HL-60 (cell line): ENCODE measurements at regions not wholly inside any gene's neighbourhood (a gene's known extent, or its start where the extent isn't known, plus 50 kb on each side); places are given as distances from the start of the nearest gene placed in this dataset.

Source experiments
- DNase-seq, 2 experiments: peaks; one replicate each; pipeline ENCODE4 v3.0.0-alpha.2; 2010 to 2020; ENCODE audit warnings: low read depth in 1 of 2, low spot score in 1 of 2
- H3K27ac ChIP-seq: fragments of 250-450 bp; sonication (Bioruptor Pico); replicated peaks from 2 replicates; pipeline ENCODE4 v1.5.1; 2020; ENCODE audit warnings: mild to moderate bottlenecking, moderate library complexity
- H3K27me3 ChIP-seq: fragments of 250-450 bp; sonication (Bioruptor Pico); 2 replicates; pipeline ENCODE4 v1.5.1; 2021; ENCODE audit warnings: mild to moderate bottlenecking, moderate library complexity; ENCODE audit not compliant: insufficient read depth, poor library complexity, severe bottlenecking
- H3K4me3 ChIP-seq: replicated peaks from 2 replicates; pipeline ENCODE4 v1.5.1; 2011; ENCODE audit warnings: mild to moderate bottlenecking, control low read depth, low read length; ENCODE audit not compliant: insufficient read depth
- CTCF ChIP-seq: IDR thresholded peaks from one replicate; pipeline ENCODE4 v1.5.1; 2011; ENCODE audit warnings: low read length, control low read depth, inconsistent platforms; ENCODE audit not compliant: insufficient read depth
- GABPA ChIP-seq: IDR thresholded peaks from 2 replicates; pipeline ENCODE4 v1.6.1; 2012; ENCODE audit warnings: low read depth
- POLR2AphosphoS5 ChIP-seq: IDR thresholded peaks from 2 replicates; pipeline ENCODE4 v1.6.1; 2012; ENCODE audit warnings: low read depth
- REST ChIP-seq: IDR thresholded peaks from 2 replicates; pipeline ENCODE4 v1.6.1; 2012; ENCODE audit warnings: low read depth; ENCODE audit not compliant: insufficient replicate concordance
- SPI1 ChIP-seq: IDR thresholded peaks from 2 replicates; pipeline ENCODE4 v1.6.1; 2012; ENCODE audit warnings: low read depth, mild to moderate bottlenecking, borderline replicate concordance

- no peak overlapping the region for H3K27ac ChIP-seq
- no peak overlapping the region for H3K4me3 ChIP-seq
- no peak for DNase-seq
- TF ChIP-seq POLR2AphosphoS5: no peak
- no peak for TF ChIP-seq GABPA
- no peak for TF ChIP-seq CTCF
- TF ChIP-seq SPI1: no peak
- no peak for TF ChIP-seq REST
- no peaks in the 10 kb centered on the region for H3K27me3 ChIP-seq
Measured at GRCh38 chr1:238107322-238107721, 216.6 kb upstream of the ZP4 start.

DNA sequence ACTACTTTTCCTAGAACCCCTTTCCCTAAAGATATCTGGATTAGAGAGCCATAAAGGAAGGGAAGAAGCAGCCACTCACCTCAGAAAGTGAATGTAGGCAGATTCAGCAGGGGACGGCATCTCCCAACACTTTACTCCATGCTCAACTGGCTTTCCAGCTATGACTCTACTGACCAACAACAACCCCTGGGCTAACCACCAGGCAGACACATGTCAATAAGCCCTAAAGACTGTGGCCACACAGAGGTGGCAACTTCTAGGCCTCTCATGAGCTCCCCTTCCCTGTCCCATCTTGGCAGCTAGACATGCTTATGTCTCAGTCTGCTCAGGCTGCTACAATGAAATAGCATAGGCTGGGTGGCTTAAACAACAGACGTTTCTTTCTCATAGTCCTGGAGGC is 214.0 kb upstream of the ZP4 start:
- no peak for DNase-seq
- Histone ChIP-seq H3K27me3 (no peaks in the 10 kb centered on the region), H3K4me3 (no peak overlapping the region), H3K27ac (no peak overlapping the region)
- TF ChIP-seq GABPA: no peak
- TF ChIP-seq SPI1: no peak
- no peak for TF ChIP-seq POLR2AphosphoS5
- TF ChIP-seq REST: no peak
- no peak for TF ChIP-seq CTCF

DNA sequence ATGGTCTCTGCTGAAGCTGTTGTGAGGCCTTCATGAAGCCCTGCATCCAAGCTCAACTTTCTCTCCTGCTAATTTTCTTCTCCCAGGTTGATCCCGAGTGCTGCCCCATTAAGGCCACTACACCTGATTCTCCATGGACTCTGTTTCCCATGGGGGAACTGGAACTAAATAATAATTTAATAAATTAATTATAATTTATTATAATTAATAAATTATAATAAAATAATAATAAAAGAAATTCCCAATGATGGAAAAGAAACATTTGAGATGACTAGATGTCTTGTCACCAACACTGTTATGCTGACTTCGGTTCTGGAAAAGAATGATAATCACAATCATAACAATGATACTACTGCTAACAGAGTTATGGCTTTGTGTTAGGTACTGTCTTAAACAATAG is 211.2 kb upstream of the ZP4 start:
- no peaks in the 10 kb centered on the region for H3K27me3 ChIP-seq
- TF ChIP-seq GABPA (no peak), POLR2AphosphoS5 (no peak), SPI1 (no peak), REST (no peak), CTCF (no peak)

More for the DNA sequence above, 211.2 kb upstream of the ZP4 start:
- Histone ChIP-seq H3K27ac (no peak overlapping the region), H3K4me3 (no peak overlapping the region)
- DNase-seq: no peak
